Gastroesophageal sphincter (tissue), 4 donors: ENCODE measurements at regions not wholly inside any gene's neighbourhood (a gene's known extent, or its start where the extent isn't known, plus 50 kb on each side); places are given as distances from the start of the nearest gene placed in this dataset.

Experiments used
- ATAC-seq: fragments of 150-250 bp; one replicate; pipeline ENCODE4 v1.9.1; 2016; ENCODE audit warnings: mild to moderate bottlenecking, moderate library complexity
- H3K27ac ChIP-seq, 4 donors: fragments of 200-600 bp; sonication (generic) in 3 of 4; 1 replicate in 3 of 4; 2 replicates in 1 of 4; pipeline ENCODE4 v1.5.1; 2016 to 2019
- H3K27me3 ChIP-seq: fragments of 200-600 bp; sonication (generic); one replicate; pipeline ENCODE4 v1.5.1; 2019
- H3K36me3 ChIP-seq, 2 donors: fragments of 200-600 bp; sonication (generic); one replicate each; pipeline ENCODE4 v1.5.1; 2019; ENCODE audit warnings: control low read depth in 1 of 2
- H3K4me1 ChIP-seq, 3 donors: fragments of 200-600 bp; sonication (generic); 1 replicate in 2 of 3; 2 replicates in 1 of 3; pipeline ENCODE4 v1.5.1; 2016 to 2019; ENCODE audit warnings: control low read depth in 2 of 3
- H3K4me3 ChIP-seq, 2 donors: fragments of 200-600 bp; sonication (generic); one replicate each; pipeline ENCODE4 v1.5.1; 2019; ENCODE audit warnings: mild to moderate bottlenecking in 1 of 2, moderate library complexity in 1 of 2
- H3K9me3 ChIP-seq, 3 donors: fragments of 200-600 bp; sonication (generic); one replicate each; pipeline ENCODE4 v1.5.1; 2017 to 2019; ENCODE audit warnings: control low read depth in 2 of 3
- CTCF ChIP-seq, 4 experiments: fragments of 200-600 bp in 2 of 4; fragments of 450-650 bp in 2 of 4; sonication (generic) in 1 of 4; IDR thresholded peaks; one replicate each; pipeline ENCODE4 v1.5.1; 2017 to 2019; ENCODE audit warnings: antibody characterized with exemption in 4 of 4, mild to moderate bottlenecking in 2 of 4, moderate library complexity in 2 of 4
- EP300 ChIP-seq: sonication (generic); formaldehyde crosslinking; IDR thresholded peaks from one replicate; pipeline ENCODE4 v1.6.1; 2017; ENCODE audit warnings: antibody characterized with exemption, mild to moderate bottlenecking
- POLR2A ChIP-seq, 2 donors: fragments of 450-650 bp; IDR thresholded peaks; one replicate each; pipeline ENCODE4 v1.6.1; 2017; ENCODE audit warnings: antibody characterized with exemption in 2 of 2, mild to moderate bottlenecking in 2 of 2, moderate library complexity in 1 of 2
- POLR2AphosphoS5 ChIP-seq: sonication (generic); formaldehyde crosslinking; IDR thresholded peaks from one replicate; pipeline ENCODE4 v1.6.1; 2017; ENCODE audit warnings: antibody characterized with exemption
- WGBS, 2 donors: methylation state at CpG; one replicate each; pipeline ENCODE4 v1.1.5; 2018; ENCODE audit warnings: low coverage in 1 of 2; 5-methylcytosine and 5-hydroxymethylcytosine counted together

- 84 to 87% methylated on average over 3 to 5 of the region's 7 CpGs for WGBS, 2 donors
- peak overlapping the region in 3 of 4 donors; percentile 52 to 69 (median 60) for H3K27ac ChIP-seq
- no peak for ATAC-seq
Observed at GRCh38 chr10:29923416-29923965, 135.9 kb downstream of the JCAD start.

GRCh38 chr10:29922892-29923291, 136.5 kb downstream of the JCAD start:
- H3K27ac ChIP-seq: peak overlapping the region in 3 of 4 donors; percentile 52 to 69 (median 60)
- H3K36me3 ChIP-seq: no peaks in the 10 kb centered on the region
- WGBS, 2 donors: 44 to 49% methylated on average over 4 of the region's 4 CpGs
- TF ChIP-seq POLR2AphosphoS5 (no peak), EP300 (no peak), POLR2A (IDR thresholded peaks at IDR 0.05) (no peak), CTCF (IDR thresholded peaks at IDR 0.05) (no peak)
- no peaks in the 10 kb centered on the region for H3K9me3 ChIP-seq
- peaks cover 0 to 27% (median 0%) of the 10 kb centered on the region in 3 donors for H3K4me1 ChIP-seq
- ATAC-seq: peak; percentile 55
- H3K4me3 ChIP-seq: no peak overlapping the region
- no peaks in the 10 kb centered on the region for H3K27me3 ChIP-seq

More at GRCh38 chr10:29923416-29923965, 135.9 kb downstream of the JCAD start:
- Histone ChIP-seq H3K4me3 (no peak overlapping the region), H3K36me3 (no peaks in the 10 kb centered on the region), H3K4me1 (peaks cover 0 to 27% (median 0%) of the 10 kb centered on the region in 3 donors), H3K27me3 (no peaks in the 10 kb centered on the region), H3K9me3 (no peaks in the 10 kb centered on the region)
- TF ChIP-seq POLR2AphosphoS5 (no peak), POLR2A (IDR thresholded peaks at IDR 0.05) (no peak), CTCF (IDR thresholded peaks at IDR 0.05) (no peak), EP300 (no peak)

GRCh38 chr10:29922226-29922625, 137.2 kb downstream of the JCAD start:
- Histone ChIP-seq H3K4me1 (peaks cover 0 to 27% (median 0%) of the 10 kb centered on the region in 3 donors), H3K27me3 (no peaks in the 10 kb centered on the region), H3K9me3 (no peaks in the 10 kb centered on the region), H3K36me3 (no peaks in the 10 kb centered on the region), H3K27ac (peak overlapping the region in 2 of 4 donors; percentile 52 to 60), H3K4me3 (no peak overlapping the region)
- no peak for ATAC-seq
- WGBS, 2 donors: 67 to 91% methylated on average over 1 of the region's 1 CpG
- no peak for TF ChIP-seq POLR2A (IDR thresholded peaks at IDR 0.05)
- TF ChIP-seq EP300: no peak
- TF ChIP-seq POLR2AphosphoS5: no peak
- TF ChIP-seq CTCF (IDR thresholded peaks at IDR 0.05): no peak

GRCh38 chr10:29921071-29921446, 138.3 kb downstream of the JCAD start:
- 60 to 86% methylated on average over 1 to 6 of the region's 7 CpGs for WGBS, 2 donors
- Histone ChIP-seq H3K36me3 (no peaks in the 10 kb centered on the region), H3K27ac (no peak overlapping the region), H3K4me3 (no peak overlapping the region), H3K27me3 (no peaks in the 10 kb centered on the region), H3K9me3 (no peaks in the 10 kb centered on the region), H3K4me1 (peaks cover 0 to 27% (median 0%) of the 10 kb centered on the region in 3 donors)
- ATAC-seq: no peak
- TF ChIP-seq POLR2A (IDR thresholded peaks at IDR 0.05): no peak
- TF ChIP-seq EP300: no peak

- H3K4me1 ChIP-seq: peaks cover 0 to 31% (median 0%) of the 10 kb centered on the region in 3 donors
- H3K36me3 ChIP-seq: no peaks in the 10 kb centered on the region
- no peak overlapping the region for H3K27ac ChIP-seq
- WGBS, 2 donors: 89 to 95% methylated on average over 3 to 8 of the region's 9 CpGs
- no peaks in the 10 kb centered on the region for H3K27me3 ChIP-seq
- no peak for TF ChIP-seq EP300
- TF ChIP-seq POLR2A (IDR thresholded peaks at IDR 0.05): no peak
- no peak for TF ChIP-seq POLR2AphosphoS5
- TF ChIP-seq CTCF (IDR thresholded peaks at IDR 0.05): no peak
- no peak overlapping the region for H3K4me3 ChIP-seq
- H3K9me3 ChIP-seq: no peaks in the 10 kb centered on the region
- no peak for ATAC-seq
Observed at GRCh38 chr10:29920408-29921070, 138.8 kb downstream of the JCAD start.
